ENCODE measurements at regions not wholly inside any gene's neighbourhood (a gene's known extent, or its start where the extent isn't known, plus 50 kb on each side); places are given as distances from the start of the nearest gene placed in this dataset.
"Not testable (repeated sequence)": the region's sequence is repeated elsewhere in the genome, so short reads cannot be mapped to it uniquely, and the experiment has no call there.

DNA sequence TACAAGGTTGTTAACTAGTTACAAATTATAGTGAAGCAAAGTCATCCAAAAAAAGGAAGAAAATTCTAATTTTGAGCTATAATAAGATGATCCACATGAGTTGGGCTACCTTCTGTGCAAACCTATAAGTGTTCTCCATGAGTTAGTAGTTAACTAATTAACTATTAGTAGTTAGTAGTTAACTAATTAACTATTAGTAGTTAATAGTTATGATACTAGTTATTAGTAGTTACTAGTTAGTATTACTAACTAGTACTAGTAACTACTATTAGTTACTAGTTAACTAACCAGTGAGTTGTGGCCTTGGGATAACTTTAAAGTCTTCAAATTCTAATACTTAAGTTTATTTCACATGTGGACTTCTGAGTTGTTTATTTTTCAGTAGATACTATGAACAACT lies 453.4 kb upstream of the GRM3 start:
- no peak for DNase-seq

DNA sequence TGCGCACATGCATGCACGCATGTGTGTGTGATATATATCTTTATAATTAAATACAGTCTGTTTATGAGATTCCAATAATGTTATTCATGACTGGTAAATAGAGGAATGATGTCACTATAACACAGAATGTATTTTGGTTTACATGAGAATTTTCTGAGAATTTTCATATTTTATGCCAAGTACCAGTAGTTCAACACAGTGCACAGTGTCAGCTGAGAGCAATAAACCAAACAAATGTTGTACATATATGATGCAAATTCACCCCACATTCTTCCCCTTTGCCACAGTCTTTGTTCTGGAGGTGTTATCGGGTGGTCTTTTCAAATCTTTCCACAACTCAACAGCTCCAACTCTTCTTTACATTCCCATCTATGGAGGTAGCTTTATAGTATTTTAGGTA lies 462.2 kb upstream of the GRM3 start:
- no peak for DNase-seq

DNA sequence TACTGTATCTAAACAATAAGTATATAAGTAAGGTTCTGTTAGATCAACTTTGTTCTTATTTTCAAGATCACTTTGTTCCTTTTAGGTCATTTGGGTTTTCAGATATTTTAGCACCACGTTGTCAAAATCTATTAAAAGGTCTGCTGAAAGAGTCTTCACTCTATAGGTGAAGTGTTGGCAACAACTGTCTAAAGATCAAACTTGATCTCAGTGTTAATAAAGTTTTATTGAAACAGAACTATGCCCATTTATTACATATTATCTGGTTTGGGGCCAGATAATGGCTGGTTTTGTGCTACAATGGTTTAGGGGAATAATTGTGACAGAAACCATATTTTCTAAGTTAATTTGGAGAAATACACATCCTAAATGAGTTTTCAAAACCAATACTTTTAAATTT lies 478.9 kb upstream of the GRM3 start:
- DNase-seq = no peak

DNA sequence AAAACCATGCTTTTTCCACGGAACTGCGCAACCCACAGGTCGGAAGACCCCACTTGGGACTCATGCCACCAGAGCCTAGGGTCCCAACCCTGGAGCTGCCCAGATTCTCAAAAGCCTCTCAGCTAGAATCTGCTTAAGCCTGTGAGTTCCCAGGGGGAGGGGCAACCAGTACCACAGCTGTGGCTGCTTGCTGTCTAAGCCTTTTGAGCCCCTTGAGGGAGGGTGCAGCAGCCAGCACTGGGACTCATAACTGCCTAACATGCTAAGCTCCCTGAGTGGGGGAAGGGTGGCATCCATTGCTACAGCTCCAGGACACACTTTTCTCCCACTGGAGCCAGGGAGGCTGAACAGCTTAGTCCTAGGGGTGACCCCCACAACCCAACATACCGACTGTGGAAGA lies 485.6 kb upstream of the GRM3 start:
- no peak for DNase-seq

DNA sequence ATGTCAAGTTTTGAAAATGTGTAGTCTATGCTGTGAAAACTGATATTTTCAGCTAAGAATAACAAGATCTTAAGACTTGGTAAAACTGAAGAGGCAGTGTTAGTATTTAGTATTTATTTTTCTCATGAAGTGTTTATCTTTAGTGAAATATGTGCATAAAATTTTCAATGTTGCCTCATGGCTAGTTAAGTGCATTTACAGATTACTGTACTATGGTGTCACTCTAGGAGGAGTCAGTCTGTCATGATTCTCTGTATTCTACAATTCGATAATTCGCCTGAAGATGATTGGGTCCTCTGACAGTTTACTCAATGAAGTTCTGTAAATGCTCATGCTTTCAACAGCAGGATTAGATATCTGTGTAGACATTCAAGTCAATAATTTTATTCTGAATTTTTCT lies 488.1 kb upstream of the GRM3 start:
- DNase-seq = no peak

DNA sequence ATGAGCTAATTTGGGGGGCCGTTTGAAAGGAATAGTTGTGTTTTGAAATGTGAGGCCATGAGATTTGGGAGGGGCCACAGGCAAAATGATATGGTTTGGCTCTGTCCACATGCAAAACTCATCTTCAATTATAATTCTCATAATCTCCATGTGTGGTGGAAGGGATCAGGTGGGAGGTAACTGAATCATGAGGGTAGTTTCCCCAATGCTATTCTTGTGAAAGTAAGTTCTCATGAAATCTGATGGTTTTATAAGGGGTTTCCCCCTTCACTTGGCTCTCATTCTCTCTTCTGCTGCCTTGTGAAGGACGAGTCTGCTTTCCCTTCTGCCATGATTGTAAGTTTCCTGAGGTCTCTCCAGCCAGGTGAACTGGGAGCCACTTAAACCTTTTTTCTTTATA lies 490.8 kb upstream of the GRM3 start:
- DNase-seq = no peak

DNA sequence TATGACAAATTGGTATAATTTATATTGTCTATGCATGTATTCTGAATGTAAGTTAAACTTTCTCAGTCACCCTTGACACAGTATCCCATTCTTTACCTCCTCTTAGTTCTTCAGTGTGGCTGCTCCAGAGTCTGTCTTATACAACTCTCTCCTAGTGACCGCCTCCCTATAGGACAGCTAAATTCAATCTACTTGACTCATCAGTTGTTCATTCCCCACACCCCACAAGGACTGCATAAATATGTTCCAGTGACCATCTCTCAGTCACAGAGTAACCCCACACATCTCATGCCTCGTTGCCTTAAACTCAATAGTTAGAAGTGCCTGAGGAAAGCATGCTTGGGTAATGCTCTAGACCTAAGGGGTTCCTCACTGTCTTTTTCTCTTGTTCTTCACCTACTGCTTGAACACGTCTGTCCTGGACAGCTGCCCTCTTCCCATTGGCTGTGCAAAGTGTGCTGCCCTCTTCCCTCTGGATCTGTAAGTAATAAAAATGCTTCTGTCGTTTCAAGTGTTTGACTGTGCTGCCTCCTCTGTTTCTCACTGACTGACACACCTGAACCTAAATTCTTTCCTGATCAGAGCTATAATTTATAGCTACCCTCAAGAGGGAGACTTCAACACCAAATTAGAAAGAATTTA lies 494.6 kb upstream of the GRM3 start:
- DNase-seq = no peak

DNA sequence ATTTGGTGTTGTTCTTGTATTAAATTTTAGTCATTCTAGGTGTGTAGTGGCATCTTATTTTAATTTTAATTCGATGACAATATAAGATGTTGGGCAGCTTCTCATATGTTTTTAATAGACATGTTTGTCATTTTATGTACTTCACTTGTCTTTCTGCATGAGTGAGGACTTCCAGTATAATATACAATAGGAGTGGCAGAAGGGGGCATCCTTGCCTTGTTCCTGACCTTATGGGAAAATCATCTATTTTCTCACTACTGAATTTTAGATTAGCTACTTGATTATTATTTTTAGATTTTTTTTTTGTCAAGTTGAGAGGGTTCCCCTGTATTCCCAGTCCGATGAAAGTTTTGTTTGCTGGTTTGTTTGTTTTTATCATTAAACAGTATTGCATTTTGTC lies 495.2 kb upstream of the GRM3 start:
- no peak for DNase-seq

DNA sequence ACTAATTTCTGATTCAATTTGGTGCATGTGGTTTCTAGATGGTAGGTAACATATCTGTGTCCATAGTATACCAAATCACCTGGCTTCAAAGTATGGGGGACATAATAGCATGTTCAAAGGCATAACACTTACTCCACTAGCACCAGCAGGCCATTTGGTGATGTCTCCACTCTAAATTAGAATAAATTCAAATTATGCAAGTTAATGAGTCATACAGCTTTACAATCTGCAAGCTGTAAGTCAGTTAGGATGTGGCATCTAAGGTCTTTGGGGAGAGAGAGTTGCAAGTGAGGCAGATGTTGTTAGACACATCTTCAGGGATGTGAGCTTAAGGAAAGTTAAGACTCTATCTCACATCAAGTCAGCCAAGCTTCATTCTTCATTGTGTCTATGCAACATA lies 506.4 kb upstream of the GRM3 start:
- no peak for DNase-seq

DNA sequence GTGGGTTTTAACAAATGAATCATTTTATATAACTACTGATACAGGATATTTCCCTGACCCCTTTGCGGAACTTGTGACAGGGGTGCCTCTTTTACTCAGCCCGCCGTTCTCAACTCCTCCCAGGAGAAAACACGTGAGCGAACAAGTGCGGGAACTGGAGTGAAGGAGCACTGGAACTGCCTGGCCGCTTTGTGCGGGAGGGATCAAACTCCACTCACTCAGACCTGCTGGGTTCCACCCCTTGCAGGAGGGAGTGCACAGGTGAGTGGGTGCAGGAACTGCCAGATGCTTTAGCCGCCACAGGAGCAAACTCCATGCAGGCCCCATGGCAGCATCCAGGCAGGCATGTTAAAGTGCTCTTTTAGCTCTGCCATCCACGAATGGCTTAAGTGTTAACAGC lies 513.4 kb upstream of the GRM3 start:
- no peak for DNase-seq

DNA sequence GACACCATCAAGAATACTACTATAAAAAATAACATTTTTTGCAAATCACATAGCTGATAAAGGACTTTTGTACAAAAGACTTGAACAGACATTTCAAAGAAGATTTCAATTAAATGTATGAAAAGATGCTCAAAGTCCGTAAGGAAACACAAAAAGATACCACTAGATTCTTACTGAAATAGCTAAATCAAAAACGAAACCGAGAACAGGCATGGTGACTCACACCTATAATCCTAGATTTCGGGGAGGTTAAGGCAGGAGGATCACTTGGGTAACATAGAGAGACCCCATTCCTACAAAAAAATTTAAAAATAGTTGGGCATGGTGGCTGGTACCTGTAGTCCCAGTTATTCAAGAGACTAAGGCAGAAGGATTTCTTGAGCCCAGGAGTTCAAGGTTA lies 520.2 kb upstream of the GRM3 start:
- no peak for DNase-seq

DNA sequence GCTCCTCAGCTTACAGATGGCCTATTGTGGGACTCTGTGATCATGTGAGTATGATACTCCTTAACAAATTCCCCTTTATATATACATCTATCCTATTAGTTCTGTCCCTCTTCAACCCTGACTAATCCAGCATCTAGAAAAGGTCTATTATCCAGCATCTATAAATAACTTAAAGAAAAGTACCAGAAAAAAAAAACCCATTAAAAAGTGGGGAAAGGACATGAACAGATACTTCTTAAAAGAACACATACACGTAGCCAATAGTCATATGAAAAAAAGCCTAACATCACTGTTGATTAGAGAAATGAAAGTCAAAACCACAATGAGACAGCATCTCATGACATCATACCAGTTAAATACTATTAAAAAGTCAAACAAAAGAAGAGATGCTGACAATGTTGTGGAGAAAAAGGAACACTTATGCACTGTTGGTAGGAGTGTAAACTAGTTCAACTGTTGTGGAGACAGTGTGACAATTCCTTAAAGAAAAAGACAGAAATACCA lies 549.5 kb upstream of the GRM3 start:
- no peak for DNase-seq

DNA sequence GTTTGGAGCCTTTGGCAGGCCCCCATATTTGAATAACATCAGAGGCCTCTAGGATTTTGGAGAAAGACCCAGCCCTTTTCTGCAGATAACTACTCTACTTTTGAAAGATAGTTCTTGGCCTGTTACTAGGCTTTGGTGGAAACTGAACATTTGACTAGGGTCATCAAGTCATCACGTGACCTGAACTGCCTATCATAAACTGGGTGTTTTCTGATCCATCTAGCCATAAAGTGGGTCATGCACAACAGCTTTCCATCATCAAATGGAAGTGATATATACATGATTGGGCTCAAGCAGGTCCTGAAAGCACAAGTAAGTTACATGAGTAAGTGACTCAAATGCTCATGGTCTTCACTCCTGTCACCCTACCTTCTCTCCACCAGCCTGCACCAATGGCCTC lies 552.3 kb upstream of the GRM3 start:
- DNase-seq = no peak

DNA sequence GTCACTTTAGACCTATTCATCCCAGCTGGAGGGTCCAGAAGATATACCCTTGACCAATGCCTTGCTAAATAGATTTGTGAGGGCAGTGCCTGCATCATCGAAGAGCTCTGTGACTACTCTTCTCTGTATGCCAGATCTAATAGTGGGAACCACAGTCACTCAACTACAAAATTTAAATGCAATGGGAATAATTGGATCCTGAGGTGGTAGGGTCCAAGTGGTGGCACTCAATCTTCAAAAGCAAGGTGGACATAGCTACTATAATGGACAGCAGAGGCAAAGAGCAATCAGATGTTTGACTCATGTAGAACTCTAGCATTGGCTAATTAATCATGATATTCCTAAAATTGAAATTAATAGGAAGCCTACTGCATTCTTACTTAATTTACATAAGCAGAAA lies 554.3 kb upstream of the GRM3 start:
- no peak for DNase-seq

DNA sequence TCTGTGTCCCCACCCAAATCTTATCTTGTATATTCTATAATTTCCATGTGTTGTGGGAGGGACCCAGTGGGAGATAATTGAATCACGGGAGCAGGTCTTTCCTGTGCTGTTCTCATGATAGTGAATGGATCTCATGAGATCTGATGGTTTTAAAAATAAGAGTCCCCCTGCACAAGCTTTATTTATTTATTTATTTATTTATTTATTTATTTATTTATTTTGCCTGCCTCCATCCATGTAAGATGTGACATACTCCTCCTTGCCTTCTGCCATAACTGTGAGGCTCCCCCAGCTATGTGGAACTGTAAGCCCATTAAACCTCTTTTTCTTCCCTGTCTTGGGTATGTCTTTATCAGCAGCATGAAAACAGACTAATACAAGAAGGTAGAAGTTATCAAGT lies 579.1 kb upstream of the GRM3 start:
- DNase-seq = not testable (repeated sequence)

DNA sequence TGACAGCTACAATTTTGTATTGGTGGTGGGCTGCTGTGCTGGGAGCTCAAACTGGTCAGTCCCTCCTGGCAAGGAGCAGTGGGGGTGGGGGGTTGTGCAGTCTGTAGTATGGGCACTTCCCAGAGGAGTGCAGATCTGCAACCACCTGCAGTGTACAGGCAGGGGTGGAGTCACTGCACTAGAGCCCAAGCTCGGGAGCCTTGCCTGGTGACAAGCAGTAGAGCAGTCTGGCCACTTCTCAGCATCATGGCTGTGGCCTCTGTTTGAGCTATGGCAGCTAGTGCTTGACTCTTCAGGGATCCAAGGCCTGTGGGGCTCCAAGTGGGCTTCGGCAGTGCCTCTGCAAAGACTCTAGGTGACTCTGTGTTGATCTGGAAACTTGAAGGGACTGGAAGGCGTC lies 585.1 kb upstream of the GRM3 start:
- DNase-seq = no peak

DNA sequence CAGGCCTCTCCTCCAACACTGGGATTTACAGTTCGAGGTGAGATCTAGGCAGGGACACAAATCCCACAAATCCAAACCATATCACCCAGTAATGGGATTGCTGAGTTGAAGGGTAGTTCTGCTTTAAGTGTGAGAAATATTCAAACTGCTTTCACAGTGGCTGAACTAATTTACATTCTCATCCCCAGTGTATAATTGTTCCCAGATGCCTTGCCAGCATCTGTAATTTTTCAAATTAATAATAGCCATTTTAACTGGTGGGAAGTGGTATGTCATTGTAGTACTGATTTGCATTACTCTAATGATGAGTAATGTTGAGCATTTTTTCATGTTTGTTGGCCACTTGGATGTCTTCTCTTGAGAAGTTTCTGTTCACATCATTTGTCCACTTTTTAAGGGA lies 592.8 kb upstream of the GRM3 start:
- DNase-seq = no peak

DNA sequence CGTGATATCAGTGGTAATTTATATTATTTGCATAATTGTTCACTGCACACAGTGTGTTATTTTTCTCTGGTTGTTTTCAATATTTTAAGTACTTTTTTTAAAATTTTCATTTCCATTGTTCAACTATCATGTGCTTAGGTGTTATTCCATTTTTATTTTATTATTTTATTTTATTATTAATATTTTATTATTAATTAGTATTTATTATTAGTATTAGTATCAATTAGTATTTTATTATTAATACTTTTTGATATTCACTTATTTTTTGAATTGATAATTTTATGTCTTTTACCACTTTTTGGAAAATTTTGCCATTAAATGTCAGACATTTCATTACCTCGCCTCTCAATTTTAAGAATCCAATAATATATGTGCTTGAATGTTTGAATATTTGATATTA lies 593.8 kb upstream of the GRM3 start:
- DNase-seq = no peak

DNA sequence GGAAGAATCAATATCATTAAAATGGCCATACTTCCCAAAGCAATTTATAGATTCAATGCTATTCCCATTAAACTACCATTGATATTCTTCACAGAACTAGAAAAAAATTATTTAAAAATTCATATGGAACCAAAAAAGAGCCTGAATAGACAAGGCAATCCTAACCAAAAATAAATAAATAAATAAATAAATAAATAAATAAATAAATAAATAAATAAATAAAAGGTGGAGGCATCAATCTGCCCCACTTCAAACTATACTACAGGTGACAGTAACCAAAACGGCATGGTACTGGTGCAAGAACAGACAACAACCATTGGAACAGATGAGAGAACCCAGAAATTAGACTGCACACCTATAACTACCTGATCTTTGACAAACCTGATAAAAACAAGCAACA lies 598.5 kb upstream of the GRM3 start:
- not testable (repeated sequence) for DNase-seq

DNA sequence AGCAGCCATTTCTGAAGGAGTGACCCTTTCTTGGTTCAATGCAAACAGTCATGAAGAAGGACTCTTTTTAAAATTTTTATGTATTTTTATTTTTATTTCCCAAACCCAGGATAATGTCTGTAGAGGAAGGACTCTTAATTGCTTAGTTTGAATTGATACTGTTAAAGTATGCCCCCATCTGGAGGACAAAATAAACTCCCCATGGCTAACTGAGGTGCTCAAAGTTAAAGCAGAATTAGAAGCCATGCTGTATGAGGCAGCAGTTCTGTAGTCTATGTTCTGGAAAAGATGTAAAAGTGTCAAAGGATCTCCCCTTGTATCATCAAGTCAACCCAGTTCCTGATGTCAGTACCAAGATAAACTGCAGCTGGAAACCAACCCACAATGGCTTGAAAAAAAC lies 617.9 kb upstream of the GRM3 start:
- no peak for DNase-seq

DNA sequence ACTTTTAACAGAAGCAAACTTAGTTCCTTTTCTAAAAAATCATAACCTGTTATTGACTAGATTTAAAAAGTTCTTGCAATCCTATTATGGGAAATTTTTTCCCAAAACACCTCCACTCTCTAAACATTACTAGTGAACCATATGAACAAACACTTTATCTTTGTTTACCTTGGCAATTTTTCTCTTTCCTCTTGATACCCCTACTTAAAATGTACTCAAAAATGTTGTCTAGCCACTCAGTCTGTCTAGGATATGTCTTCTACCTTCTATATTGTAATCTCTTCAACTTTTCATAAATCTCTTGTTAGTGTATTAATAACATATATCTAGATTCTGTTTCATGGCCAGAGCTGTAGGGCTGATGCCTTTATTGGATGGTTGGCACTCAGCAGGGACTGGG lies 630.0 kb upstream of the GRM3 start:
- peak; percentile 5 for DNase-seq

DNA sequence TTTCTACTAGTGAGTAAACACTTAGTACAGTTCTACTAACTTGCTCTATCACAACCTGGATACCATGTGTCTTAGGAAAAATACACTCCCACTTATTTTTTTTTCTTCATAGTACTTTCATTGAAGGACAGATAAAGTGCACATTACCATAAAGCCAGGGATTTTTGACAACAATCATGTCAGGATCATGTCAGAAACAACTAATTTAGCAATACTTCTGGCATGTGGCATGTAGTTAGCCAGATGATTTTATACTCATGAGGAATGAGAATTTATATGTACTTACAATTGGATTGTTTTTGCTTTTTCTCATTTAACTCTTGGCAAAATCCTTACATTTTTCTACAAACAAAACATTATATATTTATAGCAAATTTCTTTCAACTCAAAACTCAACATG lies 630.7 kb upstream of the GRM3 start:
- no peak for DNase-seq

DNA sequence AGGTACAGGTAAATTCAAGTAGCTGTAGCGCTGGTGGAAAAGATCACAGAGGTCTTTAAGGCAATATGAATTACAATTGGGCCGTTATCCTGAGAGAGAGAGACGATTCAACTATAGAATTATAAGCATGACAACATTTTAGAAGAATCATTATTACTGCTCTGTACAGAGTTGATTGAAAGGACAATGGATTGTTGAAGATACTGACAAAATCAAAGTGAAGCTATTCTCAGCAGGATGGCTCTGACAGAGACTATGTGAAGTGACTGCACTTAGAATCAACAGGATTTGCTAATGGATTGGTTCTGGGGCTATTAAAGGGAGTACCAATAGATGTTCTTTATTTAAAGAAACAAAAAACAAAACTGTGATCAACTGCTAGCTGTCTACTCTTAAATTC lies 634.8 kb upstream of the GRM3 start:
- DNase-seq = no peak

DNA sequence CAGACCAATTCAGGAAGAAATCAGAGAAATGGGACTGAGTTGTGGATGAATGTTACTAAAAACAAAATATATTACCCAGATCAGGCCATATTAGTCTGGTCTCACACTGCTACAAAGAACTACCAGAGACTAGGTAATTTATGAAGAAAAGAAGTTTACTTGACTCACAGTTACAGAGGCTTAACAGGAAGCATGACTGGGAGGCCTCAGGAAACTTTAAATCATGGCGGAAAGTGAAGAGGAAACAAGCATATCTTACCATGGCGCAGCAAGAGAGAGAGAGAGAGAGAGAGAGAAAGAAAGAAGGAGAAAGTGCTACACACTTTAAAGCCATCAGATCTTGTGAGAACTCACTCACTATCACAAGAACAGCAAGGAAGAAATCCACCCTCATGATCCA lies 636.8 kb upstream of the GRM3 start:
- DNase-seq = no peak

DNA sequence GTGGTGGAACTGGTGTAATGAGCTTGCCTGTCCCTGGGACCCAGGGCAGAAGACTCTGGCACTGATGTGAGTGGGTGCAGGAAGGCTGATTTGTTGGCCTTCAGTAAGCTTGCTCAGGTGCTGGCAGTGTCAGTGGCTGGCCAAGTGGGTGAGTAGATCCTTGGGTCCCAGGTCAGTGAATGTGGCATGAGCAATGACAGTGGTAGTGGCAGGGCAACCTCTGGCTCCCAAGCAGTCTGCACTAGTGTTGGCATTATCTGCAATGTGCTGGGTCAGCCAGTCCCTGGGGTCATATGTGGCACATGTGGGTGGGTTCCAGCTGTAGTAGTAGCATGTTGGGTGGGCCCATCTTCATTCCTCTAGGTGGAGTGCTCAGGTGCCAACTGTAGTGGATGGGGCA lies 640.9 kb upstream of the GRM3 start:
- no peak for DNase-seq

DNA sequence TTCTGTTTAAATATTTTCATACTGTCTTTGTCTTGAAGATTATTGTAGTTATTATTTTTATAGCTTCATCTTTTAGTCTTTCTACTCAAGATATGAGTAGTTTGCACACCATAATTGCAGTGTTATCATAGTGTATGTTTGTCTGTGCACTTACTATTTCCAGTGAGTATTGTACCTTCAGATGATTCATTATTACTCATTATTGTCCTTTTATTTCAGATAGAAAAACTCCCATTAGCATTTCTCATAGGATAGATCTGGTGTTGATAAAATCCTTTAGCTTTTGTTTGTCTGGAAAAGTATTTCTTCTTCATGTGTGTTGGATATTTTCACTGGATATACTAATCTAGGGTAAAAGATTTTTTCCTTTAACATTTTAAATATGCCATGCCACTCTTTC lies 646.2 kb upstream of the GRM3 start:
- DNase-seq = no peak
